Smooth muscle cell (in vitro differentiated cells): ENCODE measurements at regions not wholly inside any gene's neighbourhood (a gene's known extent, or its start where the extent isn't known, plus 50 kb on each side); places are given as distances from the start of the nearest gene placed in this dataset.
A peak's percentile ranks its signal among the peaks of the same experiment; 100 is the strongest.

Source experiments
- DNase-seq: peaks from one replicate; lab custom pipeline; 2025; ENCODE audit not compliant: unreplicated experiment; lab: John Stamatoyannopoulos, UW
- H2AFZ ChIP-seq: fragments of 200-600 bp; sonication (generic); 2 replicates; pipeline ENCODE4 v1.6.0; 2016; ENCODE audit warnings: antibody characterized with exemption, low read depth, mild to moderate bottlenecking
- H3F3A ChIP-seq: fragments of 200-600 bp; sonication (generic); 2 replicates; pipeline ENCODE4 v1.6.0; 2017; ENCODE audit warnings: antibody characterized with exemption, low read depth
- H3K27ac ChIP-seq: fragments of 200-600 bp; sonication (generic); 2 replicates; pipeline ENCODE4 v1.5.1; 2016; ENCODE audit warnings: low read depth, mild to moderate bottlenecking
- H3K27me3 ChIP-seq: fragments of 200-600 bp; sonication (generic); 2 replicates; pipeline ENCODE4 v1.6.1; 2016; ENCODE audit warnings: low read depth, mild to moderate bottlenecking
- H3K36me3 ChIP-seq: fragments of 200-600 bp; sonication (generic); 2 replicates; pipeline ENCODE4 v1.5.1; 2016; ENCODE audit warnings: low read depth
- H3K4me1 ChIP-seq: fragments of 200-600 bp; sonication (generic); 2 replicates; pipeline ENCODE4 v1.5.1; 2016; ENCODE audit warnings: low read depth
- H3K4me2 ChIP-seq: fragments of 200-600 bp; sonication (generic); 2 replicates; pipeline ENCODE4 v1.6.0; 2016; ENCODE audit warnings: mild to moderate bottlenecking
- H3K4me3 ChIP-seq: fragments of 200-600 bp; sonication (generic); 2 replicates; pipeline ENCODE4 v1.5.1; 2016; ENCODE audit warnings: mild to moderate bottlenecking
- H3K79me2 ChIP-seq: fragments of 200-600 bp; sonication (generic); 2 replicates; pipeline ENCODE4 v1.6.0; 2016; ENCODE audit warnings: low read depth, mild to moderate bottlenecking
- H3K9ac ChIP-seq: fragments of 200-600 bp; sonication (generic); 2 replicates; pipeline ENCODE4 v1.6.0; 2016; ENCODE audit warnings: low read depth
- H3K9me3 ChIP-seq: fragments of 200-600 bp; sonication (generic); replicated peaks from 2 replicates; pipeline ENCODE4 v1.5.1; 2016; ENCODE audit warnings: low read depth
- H4K20me1 ChIP-seq: fragments of 200-600 bp; sonication (generic); 2 replicates; pipeline ENCODE4 v1.6.0; 2016; ENCODE audit warnings: low read depth
- WGBS: methylation state at CpG from one replicate; pipeline ENCODE4 v1.1.7; 2016; ENCODE audit warnings: low lambda C conversion rate; 5-methylcytosine and 5-hydroxymethylcytosine counted together
- TF ChIP-seq, protein P1 (sequence below): fragments of 200-600 bp; sonication (generic); IDR thresholded peaks from 2 replicates; pipeline ENCODE4 v1.5.1; 2017; ENCODE audit warnings: borderline replicate concordance, mild to moderate bottlenecking, antibody characterized with exemption; ENCODE audit not compliant: insufficient read depth, poor library complexity, severe bottlenecking

- no peak overlapping the region for H3K4me2 ChIP-seq
- DNase-seq, result no peak
- H3K36me3 ChIP-seq, result no peaks in the 10 kb centered on the region
- no peak overlapping the region for H3K4me3 ChIP-seq
- no peaks in the 10 kb centered on the region for H3F3A ChIP-seq
- H2AFZ ChIP-seq, result no peak overlapping the region
- 75% methylated on average over 1 of the region's 1 CpG for WGBS
- no peak overlapping the region for H3K9ac ChIP-seq
- peaks cover 6% of the 10 kb centered on the region for H3K27me3 ChIP-seq
- H3K79me2 ChIP-seq, result no peaks in the 10 kb centered on the region
- H3K9me3 ChIP-seq, result no peaks in the 10 kb centered on the region
- H3K4me1 ChIP-seq, result no peaks in the 10 kb centered on the region
- TF ChIP-seq, protein P1, sequence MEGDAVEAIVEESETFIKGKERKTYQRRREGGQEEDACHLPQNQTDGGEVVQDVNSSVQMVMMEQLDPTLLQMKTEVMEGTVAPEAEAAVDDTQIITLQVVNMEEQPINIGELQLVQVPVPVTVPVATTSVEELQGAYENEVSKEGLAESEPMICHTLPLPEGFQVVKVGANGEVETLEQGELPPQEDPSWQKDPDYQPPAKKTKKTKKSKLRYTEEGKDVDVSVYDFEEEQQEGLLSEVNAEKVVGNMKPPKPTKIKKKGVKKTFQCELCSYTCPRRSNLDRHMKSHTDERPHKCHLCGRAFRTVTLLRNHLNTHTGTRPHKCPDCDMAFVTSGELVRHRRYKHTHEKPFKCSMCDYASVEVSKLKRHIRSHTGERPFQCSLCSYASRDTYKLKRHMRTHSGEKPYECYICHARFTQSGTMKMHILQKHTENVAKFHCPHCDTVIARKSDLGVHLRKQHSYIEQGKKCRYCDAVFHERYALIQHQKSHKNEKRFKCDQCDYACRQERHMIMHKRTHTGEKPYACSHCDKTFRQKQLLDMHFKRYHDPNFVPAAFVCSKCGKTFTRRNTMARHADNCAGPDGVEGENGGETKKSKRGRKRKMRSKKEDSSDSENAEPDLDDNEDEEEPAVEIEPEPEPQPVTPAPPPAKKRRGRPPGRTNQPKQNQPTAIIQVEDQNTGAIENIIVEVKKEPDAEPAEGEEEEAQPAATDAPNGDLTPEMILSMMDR, result no peak
- no peaks in the 10 kb centered on the region for H4K20me1 ChIP-seq
- H3K27ac ChIP-seq, result no peak overlapping the region
Measured at GRCh38 chr17:34800661-34801060, 160.6 kb downstream of the CCT6B start.

GRCh38 chr17:34799751-34800150 is 161.5 kb downstream of the CCT6B start:
- H3K79me2 ChIP-seq, result no peaks in the 10 kb centered on the region
- no peak overlapping the region for H3K9ac ChIP-seq
- H3K4me3 ChIP-seq, result no peak overlapping the region
- peaks cover 6% of the 10 kb centered on the region for H3K27me3 ChIP-seq
- no peaks in the 10 kb centered on the region for H3F3A ChIP-seq
- no peak overlapping the region for H3K4me2 ChIP-seq
- H3K27ac ChIP-seq, result no peak overlapping the region
- 81% methylated on average over 6 of the region's 6 CpGs for WGBS
- DNase-seq, result no peak
- no peaks in the 10 kb centered on the region for H3K9me3 ChIP-seq
- H3K4me1 ChIP-seq, result no peaks in the 10 kb centered on the region
- H4K20me1 ChIP-seq, result no peaks in the 10 kb centered on the region
- H2AFZ ChIP-seq, result no peak overlapping the region
- no peaks in the 10 kb centered on the region for H3K36me3 ChIP-seq
- TF ChIP-seq, protein P1, result no peak

DNA sequence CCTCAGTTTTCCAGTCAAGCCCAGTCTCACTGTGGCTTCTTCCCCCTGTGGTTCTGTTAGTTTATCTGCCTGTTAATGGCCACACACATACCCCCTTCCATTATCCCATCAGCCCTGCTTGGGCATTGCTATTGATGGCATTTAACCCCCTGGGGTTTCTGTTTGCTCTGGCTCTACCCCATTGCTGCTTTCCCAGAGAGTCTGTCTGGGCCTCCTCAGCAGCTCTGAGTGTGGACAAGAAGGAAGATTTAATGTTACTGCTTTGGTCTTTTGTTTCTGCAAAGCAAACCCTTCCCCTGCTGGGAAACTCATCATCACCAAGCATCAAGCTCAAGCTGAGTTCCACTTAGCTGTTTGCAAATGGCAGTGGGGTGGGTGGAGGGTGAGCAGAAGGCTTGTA is 162.7 kb downstream of the CCT6B start:
- no peaks in the 10 kb centered on the region for H3K9me3 ChIP-seq
- no peaks in the 10 kb centered on the region for H3K4me1 ChIP-seq
- no peaks in the 10 kb centered on the region for H3F3A ChIP-seq
- H3K27ac ChIP-seq, result no peak overlapping the region
- no peak overlapping the region for H2AFZ ChIP-seq
- H3K27me3 ChIP-seq, result no peaks in the 10 kb centered on the region
- TF ChIP-seq, protein P1, result no peak
- H3K4me3 ChIP-seq, result no peak overlapping the region
- no peak overlapping the region for H3K4me2 ChIP-seq
- no peak for DNase-seq
- no peaks in the 10 kb centered on the region for H4K20me1 ChIP-seq
- no peak overlapping the region for H3K9ac ChIP-seq
- no peaks in the 10 kb centered on the region for H3K79me2 ChIP-seq
- no peaks in the 10 kb centered on the region for H3K36me3 ChIP-seq

DNA sequence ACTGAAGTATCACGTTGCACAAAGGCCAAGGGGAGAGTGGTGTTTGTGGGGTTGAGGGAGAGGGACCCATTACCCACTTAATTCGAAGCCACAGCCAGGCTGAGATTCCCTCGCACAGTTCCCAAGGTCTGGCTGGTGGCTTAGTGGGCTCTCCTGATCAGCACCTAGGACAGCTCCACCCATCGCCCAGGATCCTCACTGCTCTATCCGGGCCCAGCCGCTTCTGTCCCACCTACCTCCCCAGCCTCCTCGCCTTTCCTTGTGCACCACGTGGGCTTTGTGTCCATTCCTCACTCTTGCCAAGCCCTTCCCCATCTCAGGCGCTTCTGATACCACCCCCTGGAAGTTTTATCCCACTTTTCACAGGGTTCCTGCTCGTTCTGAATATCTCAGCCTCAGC is 163.5 kb downstream of the CCT6B start:
- no peak overlapping the region for H3K4me2 ChIP-seq
- H4K20me1 ChIP-seq, result no peaks in the 10 kb centered on the region
- H3K36me3 ChIP-seq, result no peaks in the 10 kb centered on the region
- H3F3A ChIP-seq, result no peaks in the 10 kb centered on the region
- WGBS, result 13% methylated on average over 10 of the region's 10 CpGs
- DNase-seq, result peak; percentile 7
- H3K4me3 ChIP-seq, result no peak overlapping the region
- H3K79me2 ChIP-seq, result no peaks in the 10 kb centered on the region
- no peaks in the 10 kb centered on the region for H3K9me3 ChIP-seq
- no peaks in the 10 kb centered on the region for H3K4me1 ChIP-seq
- no peak overlapping the region for H3K27ac ChIP-seq
- H3K9ac ChIP-seq, result no peak overlapping the region
- TF ChIP-seq, protein P1, result no peak
- no peak overlapping the region for H2AFZ ChIP-seq
- no peaks in the 10 kb centered on the region for H3K27me3 ChIP-seq
